MCF 10A (cell line): ENCODE measurements at regions not wholly inside any gene's neighbourhood (a gene's known extent, or its start where the extent isn't known, plus 50 kb on each side); places are given as distances from the start of the nearest gene placed in this dataset.
A peak's percentile ranks its signal among the peaks of the same experiment; 100 is the strongest.

Experiments
- BruUV-seq: library from RNA; stranded (reverse); fragments of 400-500 nt; replicated peaks from 2 replicates; lab custom pipeline; 2021; lab: Mats Ljungman, UMichigan
- CTCF ChIA-PET: fragments of 300-600 bp; sonication (Branson Sonifier 250); formaldehyde crosslinking; extraction: SDS; loops from one replicate; lab custom pipeline; 2021; ENCODE audit warnings: antibody characterized with exemption, inconsistent platforms; lab: Yijun Ruan, JAX
- POLR2A ChIA-PET: fragments of 300-600, 350-650 bp; sonication (Branson Sonifier 250); formaldehyde crosslinking; extraction: SDS; loops from one replicate; lab custom pipeline; 2020; ENCODE audit warnings: antibody characterized with exemption, inconsistent platforms; lab: Yijun Ruan, JAX
- DNase-seq: peaks from one replicate; pipeline ENCODE4 v3.0.0-alpha.2; 2018; ENCODE audit not compliant: unreplicated experiment
- H3K27ac Mint-ChIP-seq: one replicate; pipeline ENCODE4 v1.8.0; 2022; ENCODE audit warnings: mild to moderate bottlenecking, low read depth, mixed read lengths; ENCODE audit not compliant: unreplicated experiment
- H3K27me3 Mint-ChIP-seq: one replicate; pipeline ENCODE4 v1.8.0; 2022; ENCODE audit warnings: mixed read lengths; ENCODE audit not compliant: insufficient read depth, unreplicated experiment
- H3K36me3 Mint-ChIP-seq: one replicate; pipeline ENCODE4 v1.8.0; 2022; ENCODE audit warnings: mild to moderate bottlenecking, moderate library complexity, mixed read lengths; ENCODE audit not compliant: insufficient read depth, unreplicated experiment
- H3K4me1 Mint-ChIP-seq: one replicate; pipeline ENCODE4 v1.8.0; 2022; ENCODE audit warnings: mixed read lengths; ENCODE audit not compliant: insufficient read depth, unreplicated experiment
- H3K4me3 Mint-ChIP-seq: one replicate; pipeline ENCODE4 v1.8.0; 2022; ENCODE audit warnings: mild to moderate bottlenecking, moderate library complexity, mixed read lengths; ENCODE audit not compliant: unreplicated experiment
- H3K9me3 Mint-ChIP-seq: one replicate; pipeline ENCODE4 v1.8.0; 2022; ENCODE audit warnings: mixed read lengths; ENCODE audit not compliant: unreplicated experiment
- intact Hi-C: fragments of 100-400 bp; cut with micrococcal nuclease; formaldehyde crosslinking; loops from 2 replicates; pipeline ENCODE4 v1.14.1; 2022
- TF ChIP-seq, protein P1 (sequence below): fragments of 200-600 bp; IDR thresholded peaks from one replicate; pipeline ENCODE4 v1.8.0; 2022; ENCODE audit warnings: antibody characterized with exemption, mild to moderate bottlenecking; ENCODE audit not compliant: unreplicated experiment

DNA sequence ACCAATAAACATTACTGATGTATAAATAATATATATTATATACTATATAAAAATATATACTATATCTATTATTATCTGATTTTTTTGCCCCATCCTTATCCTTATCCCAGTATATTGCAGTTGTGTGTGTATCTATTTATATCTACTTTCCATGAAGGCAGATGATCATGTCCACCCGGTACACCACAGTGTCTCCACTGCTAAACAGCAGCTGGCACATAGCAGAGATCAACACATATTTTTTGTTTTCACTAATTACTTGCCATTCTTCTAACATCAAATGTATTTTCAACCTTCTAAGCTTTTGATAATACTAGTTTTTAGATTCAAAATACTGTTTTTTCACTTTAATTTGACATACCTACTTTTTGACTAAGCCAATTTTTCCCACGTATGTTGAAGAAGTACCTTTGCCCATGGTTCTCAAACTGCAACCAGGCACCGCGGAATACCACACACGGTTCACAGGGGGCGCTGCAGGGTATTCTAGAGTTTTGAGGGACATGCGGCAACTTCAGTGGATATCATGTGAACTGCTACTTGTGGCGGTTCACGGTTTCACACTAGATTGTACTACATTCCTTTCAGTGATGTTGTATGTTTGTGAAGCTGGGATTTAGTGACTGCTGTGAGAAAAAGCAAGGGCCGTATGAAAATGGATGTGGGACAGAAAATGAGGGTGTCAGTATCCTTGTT is 182.5 kb upstream of the NPY2R start:
- DNase-seq: peak; percentile 21
- Mint-ChIP-seq H3K9me3 (no peaks in the 10 kb centered on the region), H3K27ac (no peak overlapping the region), H3K36me3 (no peaks in the 10 kb centered on the region), H3K27me3 (no peaks in the 10 kb centered on the region), H3K4me3 (no peak overlapping the region), H3K4me1 (no peaks in the 10 kb centered on the region)
- intact Hi-C loops: no loop called here
- BruUV-seq: no TSS peak
- CTCF ChIA-PET: interaction anchor here (0.6 to 1.6 kb wide), 2 partner anchors 11 to 14 kb away, joined by 3 read pairs; no protein-coding TSS in a partner anchor
- TF ChIP-seq, protein P1, sequence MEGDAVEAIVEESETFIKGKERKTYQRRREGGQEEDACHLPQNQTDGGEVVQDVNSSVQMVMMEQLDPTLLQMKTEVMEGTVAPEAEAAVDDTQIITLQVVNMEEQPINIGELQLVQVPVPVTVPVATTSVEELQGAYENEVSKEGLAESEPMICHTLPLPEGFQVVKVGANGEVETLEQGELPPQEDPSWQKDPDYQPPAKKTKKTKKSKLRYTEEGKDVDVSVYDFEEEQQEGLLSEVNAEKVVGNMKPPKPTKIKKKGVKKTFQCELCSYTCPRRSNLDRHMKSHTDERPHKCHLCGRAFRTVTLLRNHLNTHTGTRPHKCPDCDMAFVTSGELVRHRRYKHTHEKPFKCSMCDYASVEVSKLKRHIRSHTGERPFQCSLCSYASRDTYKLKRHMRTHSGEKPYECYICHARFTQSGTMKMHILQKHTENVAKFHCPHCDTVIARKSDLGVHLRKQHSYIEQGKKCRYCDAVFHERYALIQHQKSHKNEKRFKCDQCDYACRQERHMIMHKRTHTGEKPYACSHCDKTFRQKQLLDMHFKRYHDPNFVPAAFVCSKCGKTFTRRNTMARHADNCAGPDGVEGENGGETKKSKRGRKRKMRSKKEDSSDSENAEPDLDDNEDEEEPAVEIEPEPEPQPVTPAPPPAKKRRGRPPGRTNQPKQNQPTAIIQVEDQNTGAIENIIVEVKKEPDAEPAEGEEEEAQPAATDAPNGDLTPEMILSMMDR: no peak
- POLR2A ChIA-PET: no interaction called here

DNA sequence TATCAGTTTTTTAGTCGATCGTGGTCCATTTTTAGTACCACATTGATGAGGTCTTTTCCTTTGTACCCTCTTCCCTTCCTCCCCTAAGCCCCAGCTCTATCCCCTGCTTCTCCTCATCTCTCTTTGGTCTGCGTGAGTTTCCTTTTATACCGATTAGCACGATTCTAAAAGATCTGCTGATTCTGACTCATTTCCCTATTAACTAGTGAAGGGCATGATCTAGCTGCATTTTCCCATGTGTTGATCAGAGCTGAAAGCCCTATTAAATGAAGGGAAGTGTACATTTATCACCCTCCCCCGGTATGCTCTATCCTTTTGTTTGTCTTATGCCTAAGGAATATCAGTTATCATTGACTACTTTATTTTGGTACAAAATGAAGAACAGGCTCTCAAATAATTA is 181.7 kb upstream of the NPY2R start:
- intact Hi-C loops: no loop called here
- POLR2A ChIA-PET: no interaction called here
- Mint-ChIP-seq H3K4me1 (no peaks in the 10 kb centered on the region), H3K27me3 (no peaks in the 10 kb centered on the region), H3K9me3 (no peaks in the 10 kb centered on the region), H3K4me3 (no peak overlapping the region), H3K36me3 (no peaks in the 10 kb centered on the region), H3K27ac (no peak overlapping the region)
- no peak for DNase-seq
- CTCF ChIA-PET: interaction anchor here (0.5 to 1.6 kb wide), 8 partner anchors 10 to 526 kb away, joined by 3 to 4 read pairs (median 3); no protein-coding TSS in a partner anchor
- TF ChIP-seq, protein P1: no peak
- BruUV-seq: no TSS peak

DNA sequence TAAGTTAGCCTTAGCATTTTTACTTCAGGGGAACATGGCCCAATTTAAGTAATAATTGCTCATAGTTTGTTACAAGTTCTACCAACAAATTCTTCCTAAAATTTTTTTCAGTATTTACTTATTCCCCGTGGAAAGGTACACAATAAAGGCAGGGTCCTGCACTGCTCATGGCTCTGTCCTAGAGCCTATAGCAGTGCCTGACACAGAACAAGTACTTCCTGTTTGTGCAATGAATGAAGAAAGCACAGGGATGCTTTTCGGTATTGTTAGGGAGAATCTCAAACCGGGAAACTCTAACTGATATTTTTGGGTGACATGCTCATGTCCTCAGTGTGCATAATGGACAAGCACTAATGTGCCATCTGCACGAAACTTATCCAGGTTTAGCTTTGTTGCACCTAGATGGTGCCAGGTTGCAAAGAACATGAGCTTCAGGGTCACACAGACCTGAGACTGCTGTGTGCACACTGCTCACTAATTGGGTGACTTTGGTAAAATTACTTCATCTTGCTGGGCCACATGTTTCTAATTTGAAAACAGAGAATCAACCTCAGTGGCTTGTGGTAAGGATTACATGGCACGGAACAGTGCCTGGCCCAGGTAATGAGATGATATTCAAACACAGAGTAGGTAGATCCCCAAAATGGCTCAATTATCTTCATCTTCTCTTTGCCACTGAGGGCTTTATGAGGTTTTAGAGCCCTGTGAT is 175.8 kb upstream of the NPY2R start:
- BruUV-seq: no TSS peak
- no peaks in the 10 kb centered on the region for H3K27me3 Mint-ChIP-seq

DNA sequence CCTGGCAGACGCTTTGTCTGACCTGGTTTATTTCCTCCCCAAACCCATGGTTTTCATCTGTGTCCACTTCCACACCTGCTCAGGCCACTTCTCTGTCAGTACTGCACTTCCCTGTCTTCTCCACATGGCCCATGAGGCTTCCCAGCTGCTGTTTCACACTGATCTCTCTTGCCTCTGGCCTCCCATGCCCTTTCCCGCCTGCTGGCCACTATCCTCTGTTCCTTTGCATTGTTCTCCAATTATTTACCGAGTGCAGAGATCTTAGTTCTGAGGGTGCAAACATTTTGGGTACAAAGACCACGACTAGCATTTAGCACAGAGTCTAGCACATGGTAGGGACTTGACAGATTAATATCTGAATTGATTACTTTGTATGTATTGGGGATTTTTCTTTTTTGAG is 174.8 kb upstream of the NPY2R start:
- ChIA-PET CTCF (interaction anchor here (0.6 kb wide), 1 partner anchor 76 kb away, joined by 4 read pairs; no protein-coding TSS in a partner anchor), POLR2A (no interaction called here)
- BruUV-seq: no TSS peak
- intact Hi-C loops: no loop called here
- DNase-seq: no peak
- Mint-ChIP-seq H3K36me3 (no peaks in the 10 kb centered on the region), H3K27ac (no peak overlapping the region), H3K4me3 (no peak overlapping the region), H3K9me3 (no peaks in the 10 kb centered on the region), H3K27me3 (no peaks in the 10 kb centered on the region), H3K4me1 (no peaks in the 10 kb centered on the region)
- TF ChIP-seq, protein P1: no peak

More for the DNA sequence above, 175.8 kb upstream of the NPY2R start:
- Mint-ChIP-seq H3K4me1 (no peaks in the 10 kb centered on the region), H3K4me3 (no peak overlapping the region), H3K27ac (no peak overlapping the region), H3K36me3 (no peaks in the 10 kb centered on the region), H3K9me3 (no peaks in the 10 kb centered on the region)
- ChIA-PET CTCF (no interaction called here), POLR2A (interaction anchor here (0.7 kb wide), 1 partner anchor 73 kb away, joined by 3 read pairs; no protein-coding TSS in a partner anchor)
- TF ChIP-seq, protein P1: no peak
- no peak for DNase-seq
- intact Hi-C loops: no loop called here
